Activated T-cell treated with anti-CD3 and anti-CD28 coated beads, Interleukin-2, amount 50 U/mL, for 48 hours (primary cell): ENCODE measurements at regions not wholly inside any gene's neighbourhood (a gene's known extent, or its start where the extent isn't known, plus 50 kb on each side); places are given as distances from the start of the nearest gene placed in this dataset.
"Not testable (repeated sequence)": the region's sequence is repeated elsewhere in the genome, so short reads cannot be mapped to it uniquely, and the experiment has no call there.

Source experiments
- DNase-seq, 2 experiments: peaks; one replicate each; pipeline ENCODE4 v3.0.0-alpha.2; 2020

DNA sequence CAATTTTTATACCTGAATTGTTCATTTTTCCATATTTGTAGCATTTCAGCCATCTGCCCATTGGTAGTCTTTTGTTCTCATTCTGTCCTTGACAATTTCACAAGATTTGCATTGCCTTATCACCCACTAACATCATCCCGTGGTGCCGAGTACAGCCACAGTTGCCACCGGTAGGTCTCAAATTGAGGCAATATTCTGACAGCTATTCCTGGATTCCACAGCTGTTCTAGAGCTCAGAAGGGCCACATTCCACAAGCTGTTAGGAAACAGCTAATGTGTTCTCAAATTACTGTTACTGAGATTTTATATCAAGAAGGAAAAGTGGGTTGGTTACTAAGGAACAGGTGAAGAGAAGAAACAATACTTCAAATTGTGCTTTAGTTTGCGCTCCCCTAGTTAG is 178.8 kb downstream of the RPRM start:
- DNase-seq = no peak

GRCh38 chr2:153299217-153299616 is 179.3 kb downstream of the RPRM start:
- DNase-seq = no peak

DNA sequence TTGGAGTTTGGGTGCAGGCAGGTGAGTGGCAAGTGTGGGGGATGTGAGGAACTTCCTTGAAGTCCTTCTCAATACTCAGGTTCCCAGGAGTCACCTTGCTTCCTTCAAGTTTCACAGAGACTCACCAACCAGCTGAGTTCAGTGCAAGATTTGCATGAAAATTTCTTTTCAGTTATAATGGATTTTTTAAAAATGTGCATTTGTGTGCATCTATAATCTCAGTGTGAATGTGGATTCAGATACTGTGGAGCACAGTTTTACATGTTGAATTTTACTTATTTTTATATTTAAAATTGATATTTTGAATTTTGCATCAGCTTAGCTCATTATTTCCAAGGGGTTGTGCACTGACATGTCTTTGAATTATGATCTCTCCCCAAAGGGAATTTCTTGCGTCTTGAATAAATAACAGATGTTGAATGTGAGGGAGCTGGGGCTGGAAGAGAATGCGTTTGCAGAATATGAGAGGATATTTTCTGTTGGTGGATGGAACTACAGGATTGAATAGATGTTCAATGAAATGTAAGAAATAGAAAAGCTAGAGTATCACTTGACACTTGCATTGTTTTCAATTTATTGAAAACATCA is 184.3 kb downstream of the RPRM start:
- DNase-seq = no peak

DNA sequence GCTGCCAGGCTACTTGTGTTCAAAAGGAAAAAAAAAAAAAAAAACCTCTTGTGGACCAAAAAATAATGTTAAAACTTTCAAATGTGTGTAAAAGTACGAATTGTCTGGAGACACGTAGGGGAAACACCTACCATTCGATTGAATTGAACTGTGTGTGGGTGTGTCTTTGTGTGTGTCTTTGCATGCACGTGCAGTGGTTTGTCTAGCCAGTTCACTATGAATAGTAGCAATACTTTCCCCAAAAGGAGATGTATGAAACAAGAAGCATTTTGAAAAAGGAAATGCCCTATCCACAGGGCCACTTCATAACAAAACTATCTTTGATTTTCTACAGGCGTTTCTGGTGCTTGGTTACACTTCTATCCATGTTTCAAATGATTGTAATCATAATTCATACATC is 186.8 kb downstream of the RPRM start:
- no peak for DNase-seq

- peak; percentile 29 to 35 for DNase-seq
Observed at GRCh38 chr2:153287109-153287801, 191.3 kb downstream of the RPRM start.

DNA sequence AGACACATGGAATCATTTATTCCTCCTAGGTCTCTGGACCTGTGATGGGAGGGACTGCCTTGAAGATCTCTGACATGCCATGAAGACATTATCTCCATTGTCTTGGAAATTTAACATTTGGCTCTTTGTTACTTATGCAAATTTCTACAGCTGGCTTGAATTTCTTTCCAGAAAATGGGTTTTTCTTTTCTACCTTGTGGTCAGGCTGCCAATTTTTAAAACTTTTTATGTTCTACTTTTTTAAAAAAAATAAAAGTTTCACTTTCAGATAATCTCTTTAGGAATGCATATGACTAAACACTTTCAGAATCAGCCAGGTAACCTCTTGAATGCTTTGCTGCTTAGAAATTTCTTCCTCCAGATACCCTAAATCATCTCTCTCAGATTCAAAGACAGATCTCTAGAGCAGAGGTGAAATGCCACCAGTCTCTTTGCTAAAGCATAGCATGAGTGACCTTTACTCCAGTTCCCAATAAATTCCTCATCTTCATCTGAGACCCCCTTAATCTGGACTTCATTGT is 209.6 kb downstream of the RPRM start:
- DNase-seq = no peak

DNA sequence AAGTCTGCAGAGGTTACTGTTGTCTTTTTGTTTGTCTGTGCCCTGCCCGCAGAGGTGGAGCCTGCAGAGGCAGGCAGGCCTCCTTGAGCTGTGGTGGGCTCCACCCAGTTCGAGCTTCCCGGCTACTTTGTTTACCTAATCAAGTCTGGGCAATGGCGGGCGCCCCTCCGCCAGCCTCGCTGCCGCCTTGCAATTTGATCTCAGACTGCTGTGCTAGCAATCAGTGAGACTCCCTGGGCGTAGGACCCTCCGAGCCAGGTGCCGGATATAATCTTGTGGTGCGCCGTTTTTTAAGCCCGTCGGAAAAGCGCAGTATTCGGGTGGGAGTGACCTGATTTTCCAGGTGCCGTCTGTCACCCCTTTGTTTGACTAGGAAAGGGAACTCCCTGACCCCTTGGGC is 221.7 kb downstream of the RPRM start:
- not testable (repeated sequence) for DNase-seq

- not testable (repeated sequence) for DNase-seq
Observed at GRCh38 chr2:153246636-153247035, 231.9 kb downstream of the RPRM start.

GRCh38 chr2:153235516-153235915 is 243.0 kb downstream of the RPRM start:
- no peak for DNase-seq

- no peak for DNase-seq
Observed at GRCh38 chr2:153232464-153232863, 246.1 kb downstream of the RPRM start.

DNA sequence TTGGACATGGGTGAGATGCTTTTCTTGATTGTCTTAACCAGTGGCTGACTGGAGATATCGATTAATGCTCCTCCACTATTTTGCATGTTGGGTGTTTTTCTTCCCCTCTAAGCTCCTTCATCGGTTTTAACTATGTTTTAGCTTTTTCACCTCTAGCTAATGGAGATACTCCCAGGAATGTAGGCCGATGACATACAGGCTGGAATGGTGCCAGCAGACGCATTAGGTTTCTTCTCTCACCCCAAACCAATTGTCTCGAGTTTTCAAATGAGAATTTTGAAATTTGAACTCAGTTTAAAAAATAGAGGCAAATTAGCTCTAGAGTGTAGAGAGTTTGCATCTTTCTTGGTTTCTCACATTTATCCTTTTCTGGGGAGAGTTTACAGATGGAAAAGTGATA is 247.6 kb downstream of the RPRM start:
- DNase-seq = no peak

GRCh38 chr2:153228904-153229303 is 249.7 kb downstream of the RPRM start:
- DNase-seq = no peak

GRCh38 chr2:153227981-153228380 is 250.6 kb downstream of the RPRM start:
- DNase-seq = no peak

DNA sequence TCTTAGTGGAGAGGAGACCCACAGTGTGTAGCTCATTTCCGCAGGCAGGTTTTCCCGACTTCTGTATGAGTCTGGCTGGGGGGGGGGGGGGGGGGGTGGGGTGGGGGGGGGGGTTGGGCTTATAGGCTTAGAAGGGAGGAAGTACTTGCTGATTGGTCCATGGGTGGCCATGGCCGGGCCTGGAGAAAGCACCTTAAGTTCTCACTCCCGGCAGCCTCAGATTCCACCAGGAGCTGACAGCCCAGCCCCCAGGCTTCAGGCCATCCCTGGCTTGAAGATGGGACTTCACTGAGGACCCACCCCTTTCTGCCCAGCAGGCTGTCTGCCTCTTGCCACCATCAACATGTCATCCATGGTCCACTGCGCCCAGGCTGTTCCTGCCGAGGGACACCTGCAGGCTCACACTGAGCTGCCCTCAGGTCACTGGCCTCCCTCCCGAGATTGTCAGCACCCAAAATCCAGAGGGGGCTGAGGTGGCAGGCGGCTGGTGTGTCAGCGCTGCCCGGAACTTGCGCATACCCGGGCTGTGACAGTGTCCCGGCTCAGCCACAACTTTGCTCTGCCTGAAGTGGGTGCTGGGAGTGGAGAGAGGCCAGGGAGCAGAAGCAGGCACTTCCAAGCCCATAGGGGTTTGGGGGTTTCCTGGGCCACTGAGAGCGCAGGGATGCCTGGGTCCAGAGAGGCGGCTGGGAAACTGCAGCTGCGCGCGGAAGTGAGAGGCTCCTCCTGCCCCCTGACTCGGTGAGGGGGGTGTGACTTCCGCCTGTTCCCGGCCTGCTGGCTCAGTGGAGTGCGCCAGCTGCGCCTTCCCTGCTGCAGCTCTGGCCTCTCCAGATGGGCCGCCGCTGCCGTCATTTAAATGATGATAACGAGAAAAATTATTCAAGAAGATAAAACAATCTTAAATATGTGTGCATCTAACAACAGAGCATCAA is 256.1 kb downstream of the RPRM start:
- no peak for DNase-seq

DNA sequence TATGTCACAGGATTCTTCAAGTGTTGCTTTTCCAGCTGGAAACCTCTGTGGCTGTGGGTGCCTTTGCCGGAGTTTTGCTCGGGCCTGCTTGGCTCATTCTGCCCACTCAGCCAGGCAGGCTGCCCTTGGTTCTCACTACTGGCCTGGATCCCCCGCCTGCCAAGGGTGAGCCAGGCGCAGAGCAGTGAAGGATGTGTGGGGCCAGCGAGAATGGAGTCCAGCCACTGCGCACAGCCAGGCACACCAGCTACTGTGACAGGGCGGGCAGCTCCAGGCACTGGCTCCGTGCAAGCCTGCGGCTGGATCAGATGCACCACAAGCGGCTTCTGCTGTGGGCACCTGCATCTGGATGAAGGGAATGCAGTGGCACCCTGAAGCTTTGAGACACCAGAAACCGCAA is 257.1 kb downstream of the RPRM start:
- DNase-seq = no peak

GRCh38 chr2:153221087-153221486 is 257.5 kb downstream of the RPRM start:
- DNase-seq = no peak

DNA sequence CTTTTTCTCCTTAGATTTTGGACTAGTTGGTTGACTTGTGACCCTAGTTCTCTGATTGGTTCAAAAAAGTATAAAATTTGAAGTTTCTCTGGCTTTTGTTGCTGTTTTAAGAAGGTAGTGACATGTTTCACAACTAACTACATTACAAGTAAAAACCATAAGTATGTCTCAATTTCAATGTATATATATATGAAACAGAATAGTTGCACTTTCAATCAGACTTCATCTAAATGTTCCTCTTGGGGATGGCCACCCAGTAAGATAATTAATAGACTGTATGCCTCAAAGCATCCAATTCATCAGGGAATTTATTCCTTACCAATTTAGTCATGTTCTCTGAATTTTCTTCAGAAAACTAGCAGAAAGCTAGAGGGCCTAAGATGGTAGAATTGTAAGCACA is 259.7 kb downstream of the RPRM start:
- DNase-seq = no peak

DNA sequence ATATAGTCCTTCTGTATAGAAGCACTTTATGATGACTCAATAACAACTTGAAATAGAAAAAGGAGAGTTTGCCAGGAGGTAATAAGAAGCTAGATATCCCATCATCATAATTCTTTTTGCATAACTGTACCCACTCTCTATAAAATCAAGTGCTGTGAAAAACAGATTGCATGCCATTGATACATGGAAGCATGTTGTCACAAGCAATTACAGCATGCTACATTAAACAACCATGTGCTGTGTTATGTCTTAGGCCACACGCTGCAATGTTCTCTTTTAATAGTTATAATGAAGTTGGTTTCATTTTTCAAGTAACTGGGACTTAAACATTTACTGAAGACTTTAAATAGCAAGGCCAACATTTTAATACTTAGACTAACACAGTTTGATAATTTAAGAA is 264.2 kb downstream of the RPRM start:
- no peak for DNase-seq

GRCh38 chr2:153213022-153213421 is 265.5 kb downstream of the RPRM start:
- DNase-seq = no peak

DNA sequence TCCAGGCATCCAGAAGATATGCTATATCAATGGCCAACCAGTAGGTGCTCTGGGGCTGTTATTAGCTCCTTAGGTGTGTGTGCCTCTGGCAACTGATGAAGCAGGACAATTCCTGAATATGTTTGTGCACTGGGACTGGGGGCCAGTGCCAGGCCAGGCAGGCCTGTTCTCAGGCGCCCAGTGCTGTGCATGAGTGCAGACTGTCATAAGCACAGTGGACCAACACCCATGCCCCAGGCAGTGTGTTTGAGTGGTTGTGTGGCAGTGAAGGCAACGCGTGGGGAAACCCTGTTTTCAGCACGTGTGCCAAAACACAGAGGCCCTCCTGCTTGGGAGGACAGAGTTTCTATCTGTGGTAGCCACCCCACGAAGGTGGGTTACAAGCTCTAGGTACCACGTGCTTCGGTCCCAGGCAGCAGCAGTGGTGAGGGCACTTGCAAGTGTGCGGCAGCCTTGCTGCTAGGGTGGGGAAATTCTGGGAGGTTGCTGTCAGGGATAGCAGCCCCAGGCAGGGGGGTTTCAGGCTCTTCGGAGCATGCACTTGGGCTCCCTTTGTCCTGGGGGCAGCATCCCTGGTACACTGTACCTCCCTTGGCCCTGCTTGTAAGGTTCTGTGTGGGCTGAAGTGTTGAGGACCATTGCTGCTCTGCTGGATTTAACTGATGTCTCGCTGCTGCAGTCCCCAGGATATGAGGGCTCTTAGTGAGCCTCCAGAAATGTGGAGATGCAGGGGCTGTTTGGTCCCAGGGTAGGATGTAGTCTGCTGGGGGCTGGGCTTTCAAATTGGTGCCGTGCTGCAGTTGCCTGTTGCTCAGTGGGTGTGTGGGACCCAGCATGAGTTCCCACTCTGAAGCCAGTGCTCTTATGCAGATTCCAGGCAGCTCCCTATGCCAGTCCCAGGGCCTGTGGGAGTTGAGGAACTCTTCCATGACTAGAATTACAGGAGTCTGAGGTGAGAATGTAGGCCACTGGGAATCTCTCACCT is 280.9 kb downstream of the RPRM start:
- DNase-seq = no peak

GRCh38 chr2:153196378-153197058 is 282.0 kb downstream of the RPRM start:
- DNase-seq = no peak

- no peak for DNase-seq
Observed at GRCh38 chr2:153195342-153195741, 283.2 kb downstream of the RPRM start.
